ENCODE measurements at regions not wholly inside any gene's neighbourhood (a gene's known extent, or its start where the extent isn't known, plus 50 kb on each side); places are given as distances from the start of the nearest gene placed in this dataset.

- H3K36me3 ChIP-seq (ENCODE audit: control insufficient read depth in 1 of 2, insufficient read depth in 2 of 2, low read length in 1 of 2) = no peaks in the 10 kb centered on the region
- ATAC-seq (ENCODE audit: low FRiP score) (peak; percentile 74), DNase-seq (no peak)
- no peaks in the 10 kb centered on the region for H3K9me3 ChIP-seq (ENCODE audit: control insufficient read depth, low read length)
- no peak overlapping the region for H3K4me3 ChIP-seq (ENCODE audit: low read length in 2 of 2)
- peaks cover 0 to 1% of the 10 kb centered on the region in 2 donors for H3K4me1 ChIP-seq (ENCODE audit: control insufficient read depth in 1 of 2, insufficient read depth in 2 of 2, low read length in 2 of 2)
- peak overlapping the region; percentile 70 to 75 for H3K27ac ChIP-seq (ENCODE audit: low read depth in 1 of 2, low read length in 2 of 2)
- intact Hi-C loops (cut with DNase I) = no loop called here
- no peaks in the 10 kb centered on the region for H3K27me3 ChIP-seq (ENCODE audit: control insufficient read depth in 1 of 2, insufficient read depth in 2 of 2, low read length in 1 of 2)
- 21 to 25% methylated on average over 4 of the region's 4 CpGs for WGBS, 2 donors
These were observed 1126.6 kb downstream of the FAT4 start for GRCh38 chr4:126441173-126442035.

GRCh38 chr4:126445596-126445995 lies 1130.8 kb downstream of the FAT4 start:
- intact Hi-C loops (cut with DNase I) = no loop called here
- Histone ChIP-seq H3K9me3 (ENCODE audit: control insufficient read depth, low read length) (no peaks in the 10 kb centered on the region), H3K27ac (ENCODE audit: low read depth in 1 of 2, low read length in 2 of 2) (no peak overlapping the region), H3K27me3 (ENCODE audit: control insufficient read depth in 1 of 2, insufficient read depth in 2 of 2, low read length in 1 of 2) (no peaks in the 10 kb centered on the region), H3K4me3 (ENCODE audit: low read length in 2 of 2) (no peak overlapping the region), H3K36me3 (ENCODE audit: control insufficient read depth in 1 of 2, insufficient read depth in 2 of 2, low read length in 1 of 2) (no peaks in the 10 kb centered on the region), H3K4me1 (ENCODE audit: control insufficient read depth in 1 of 2, insufficient read depth in 2 of 2, low read length in 2 of 2) (no peaks in the 10 kb centered on the region)
- no peak for ATAC-seq (ENCODE audit: low FRiP score)
- WGBS, 2 donors = 92 to 97% methylated on average over 1 of the region's 1 CpG
- DNase-seq = no peak

GRCh38 chr4:126446917-126447316 lies 1132.2 kb downstream of the FAT4 start:
- DNase-seq (no peak), ATAC-seq (ENCODE audit: low FRiP score) (no peak)
- H3K9me3 ChIP-seq (ENCODE audit: control insufficient read depth, low read length) = no peaks in the 10 kb centered on the region
- no peak overlapping the region for H3K27ac ChIP-seq (ENCODE audit: low read depth in 1 of 2, low read length in 2 of 2)
- H3K4me3 ChIP-seq (ENCODE audit: low read length in 2 of 2) = no peak overlapping the region
- no peaks in the 10 kb centered on the region for H3K27me3 ChIP-seq (ENCODE audit: control insufficient read depth in 1 of 2, insufficient read depth in 2 of 2, low read length in 1 of 2)
- intact Hi-C loops (cut with DNase I) = no loop called here
- 97 to 98% methylated on average over 2 of the region's 2 CpGs for WGBS, 2 donors
- no peaks in the 10 kb centered on the region for H3K36me3 ChIP-seq (ENCODE audit: control insufficient read depth in 1 of 2, insufficient read depth in 2 of 2, low read length in 1 of 2)
- no peaks in the 10 kb centered on the region for H3K4me1 ChIP-seq (ENCODE audit: control insufficient read depth in 1 of 2, insufficient read depth in 2 of 2, low read length in 2 of 2)

GRCh38 chr4:126448086-126448845 lies 1133.5 kb downstream of the FAT4 start:
- no peaks in the 10 kb centered on the region for H3K36me3 ChIP-seq (ENCODE audit: control insufficient read depth in 1 of 2, insufficient read depth in 2 of 2, low read length in 1 of 2)
- ATAC-seq (ENCODE audit: low FRiP score) (no peak), DNase-seq (no peak)
- no peaks in the 10 kb centered on the region for H3K4me1 ChIP-seq (ENCODE audit: control insufficient read depth in 1 of 2, insufficient read depth in 2 of 2, low read length in 2 of 2)
- WGBS, 2 donors = 83 to 88% methylated on average over 7 of the region's 7 CpGs
- no peaks in the 10 kb centered on the region for H3K9me3 ChIP-seq (ENCODE audit: control insufficient read depth, low read length)
- intact Hi-C loops (cut with DNase I) = no loop called here
- H3K27ac ChIP-seq (ENCODE audit: low read depth in 1 of 2, low read length in 2 of 2) = no peak overlapping the region
- H3K4me3 ChIP-seq (ENCODE audit: low read length in 2 of 2) = no peak overlapping the region
- H3K27me3 ChIP-seq (ENCODE audit: control insufficient read depth in 1 of 2, insufficient read depth in 2 of 2, low read length in 1 of 2) = no peaks in the 10 kb centered on the region

GRCh38 chr4:126451237-126451873 lies 1136.6 kb downstream of the FAT4 start:
- DNase-seq (no peak), ATAC-seq (ENCODE audit: low FRiP score) (no peak)
- no peak overlapping the region for H3K27ac ChIP-seq (ENCODE audit: low read depth in 1 of 2, low read length in 2 of 2)
- H3K9me3 ChIP-seq (ENCODE audit: control insufficient read depth, low read length) = no peaks in the 10 kb centered on the region
- no peak overlapping the region for H3K4me3 ChIP-seq (ENCODE audit: low read length in 2 of 2)
- intact Hi-C loops (cut with DNase I) = no loop called here
- no peaks in the 10 kb centered on the region for H3K4me1 ChIP-seq (ENCODE audit: control insufficient read depth in 1 of 2, insufficient read depth in 2 of 2, low read length in 2 of 2)
- H3K36me3 ChIP-seq (ENCODE audit: control insufficient read depth in 1 of 2, insufficient read depth in 2 of 2, low read length in 1 of 2) = no peaks in the 10 kb centered on the region
- H3K27me3 ChIP-seq (ENCODE audit: control insufficient read depth in 1 of 2, insufficient read depth in 2 of 2, low read length in 1 of 2) = no peaks in the 10 kb centered on the region
- WGBS, 2 donors = 86 to 87% methylated on average over 2 of the region's 2 CpGs

- no peaks in the 10 kb centered on the region for H3K36me3 ChIP-seq (ENCODE audit: control insufficient read depth in 1 of 2, insufficient read depth in 2 of 2, low read length in 1 of 2)
- no peak overlapping the region for H3K27ac ChIP-seq (ENCODE audit: low read depth in 1 of 2, low read length in 2 of 2)
- no peak for ATAC-seq (ENCODE audit: low FRiP score)
- DNase-seq = no peak
- intact Hi-C loops (cut with DNase I) = no loop called here
- H3K4me1 ChIP-seq (ENCODE audit: control insufficient read depth in 1 of 2, insufficient read depth in 2 of 2, low read length in 2 of 2) = peaks cover 0 to 1% of the 10 kb centered on the region in 2 donors
- H3K4me3 ChIP-seq (ENCODE audit: low read length in 2 of 2) = no peak overlapping the region
- WGBS, 2 donors = 69 to 81% methylated on average over 4 of the region's 4 CpGs
- no peaks in the 10 kb centered on the region for H3K27me3 ChIP-seq (ENCODE audit: control insufficient read depth in 1 of 2, insufficient read depth in 2 of 2, low read length in 1 of 2)
- no peaks in the 10 kb centered on the region for H3K9me3 ChIP-seq (ENCODE audit: control insufficient read depth, low read length)
These were observed 1141.1 kb downstream of the FAT4 start for GRCh38 chr4:126455865-126456264.

- no peaks in the 10 kb centered on the region for H3K9me3 ChIP-seq (ENCODE audit: control insufficient read depth, low read length)
- H3K4me3 ChIP-seq (ENCODE audit: low read length in 2 of 2) = no peak overlapping the region
- H3K27me3 ChIP-seq (ENCODE audit: control insufficient read depth in 1 of 2, insufficient read depth in 2 of 2, low read length in 1 of 2) = no peaks in the 10 kb centered on the region
- WGBS, 2 donors = 79 to 86% methylated on average over 1 of the region's 1 CpG
- ATAC-seq (ENCODE audit: low FRiP score) = no peak
- H3K27ac ChIP-seq (ENCODE audit: low read depth in 1 of 2, low read length in 2 of 2) = no peak overlapping the region
- no peaks in the 10 kb centered on the region for H3K36me3 ChIP-seq (ENCODE audit: control insufficient read depth in 1 of 2, insufficient read depth in 2 of 2, low read length in 1 of 2)
- H3K4me1 ChIP-seq (ENCODE audit: control insufficient read depth in 1 of 2, insufficient read depth in 2 of 2, low read length in 2 of 2) = peaks cover 0 to 1% of the 10 kb centered on the region in 2 donors
- DNase-seq = no peak
- intact Hi-C loops (cut with DNase I) = no loop called here
These were observed 1144.2 kb downstream of the FAT4 start for GRCh38 chr4:126458993-126459392.

- Histone ChIP-seq H3K27ac (ENCODE audit: low read depth in 1 of 2, low read length in 2 of 2) (no peak overlapping the region), H3K9me3 (ENCODE audit: control insufficient read depth, low read length) (no peaks in the 10 kb centered on the region), H3K27me3 (ENCODE audit: control insufficient read depth in 1 of 2, insufficient read depth in 2 of 2, low read length in 1 of 2) (no peaks in the 10 kb centered on the region), H3K36me3 (ENCODE audit: control insufficient read depth in 1 of 2, insufficient read depth in 2 of 2, low read length in 1 of 2) (no peaks in the 10 kb centered on the region), H3K4me1 (ENCODE audit: control insufficient read depth in 1 of 2, insufficient read depth in 2 of 2, low read length in 2 of 2) (no peaks in the 10 kb centered on the region), H3K4me3 (ENCODE audit: low read length in 2 of 2) (no peak overlapping the region)
- intact Hi-C loops (cut with DNase I) = no loop called here
- 80 to 81% methylated on average over 1 of the region's 1 CpG for WGBS, 2 donors
- no peak for DNase-seq
- no peak for ATAC-seq (ENCODE audit: low FRiP score)
These were observed 1150.6 kb downstream of the FAT4 start for GRCh38 chr4:126465341-126465740.
